Psoas muscle (tissue), 7 donors: ENCODE measurements at regions not wholly inside any gene's neighbourhood (a gene's known extent, or its start where the extent isn't known, plus 50 kb on each side); places are given as distances from the start of the nearest gene placed in this dataset.

Experiments
- ATAC-seq, 4 donors: fragments of 200-7000 bp; cut with Tn5 transposase; one replicate each; pipeline ENCODE4 v1.9.1; 2020; ENCODE audit warnings: moderate library complexity in 3 of 4, mild to moderate bottlenecking in 2 of 4
- DNase-seq, 2 donors: peaks; one replicate each; pipeline ENCODE4 v3.0.0-alpha.2; 2020
- H3K27ac ChIP-seq: fragments of 200-600 bp; one replicate; pipeline ENCODE4 v1.8.0; 2022
- H3K27me3 ChIP-seq, 3 donors: fragments of 200-600 bp in 1 of 3; one replicate each; pipeline versions ENCODE4 v1.6.1 to v1.8.0; 2013 to 2022; ENCODE audit warnings: low read length in 2 of 3, mild to moderate bottlenecking in 2 of 3, moderate library complexity in 1 of 3; ENCODE audit not compliant: insufficient read depth in 3 of 3
- H3K36me3 ChIP-seq, 2 donors: fragments of 200-600 bp in 1 of 2; one replicate each; pipeline versions ENCODE4 v1.6.1 to v1.8.0; 2013 to 2022; ENCODE audit warnings: low read depth in 1 of 2, mild to moderate bottlenecking in 1 of 2, moderate library complexity in 1 of 2; ENCODE audit not compliant: insufficient read depth in 1 of 2
- H3K4me1 ChIP-seq: fragments of 200-600 bp; one replicate; pipeline ENCODE4 v1.8.0; 2022
- H3K4me3 ChIP-seq: fragments of 200-600 bp; one replicate; pipeline ENCODE4 v1.8.0; 2022; ENCODE audit warnings: mild to moderate bottlenecking
- H3K9me3 ChIP-seq: fragments of 200-600 bp; one replicate; pipeline ENCODE4 v1.8.0; 2022
- WGBS, 3 donors: extraction: QIAGEN DNeasy Blood & Tissue Kit; methylation state at CpG; one replicate each; pipeline versions ENCODE4 v1.1.6 to v1.1.7; 2013; 5-methylcytosine and 5-hydroxymethylcytosine counted together
- intact Hi-C, 2 donors: fragments of 100-400 bp; cut with DNase I; formaldehyde crosslinking; loops; one replicate each; pipeline versions ENCODE4 v1.11.0 to v1.14.2; 2022
- TF ChIP-seq, protein P1 (sequence below): fragments of 200-600 bp; IDR thresholded peaks from one replicate; pipeline ENCODE4 v1.8.0; 2022; ENCODE audit warnings: antibody characterized with exemption
- donor health status: healthy with polysubstance abuse.
- donor health status: DM: no; HTN: no; CAD: no; lungs with moderate emphysema.
- donor health status: Bipolar disorder and iron deficiency.
- donor health status: healthy.
- donor health status: DM: yes; HTN: yes; CAD: no.
- donor health status: DM: no; HTN: no; CAD: no.
- donor health status: DM: yes; HTN: yes; CAD: no.

- TF ChIP-seq, protein P1, sequence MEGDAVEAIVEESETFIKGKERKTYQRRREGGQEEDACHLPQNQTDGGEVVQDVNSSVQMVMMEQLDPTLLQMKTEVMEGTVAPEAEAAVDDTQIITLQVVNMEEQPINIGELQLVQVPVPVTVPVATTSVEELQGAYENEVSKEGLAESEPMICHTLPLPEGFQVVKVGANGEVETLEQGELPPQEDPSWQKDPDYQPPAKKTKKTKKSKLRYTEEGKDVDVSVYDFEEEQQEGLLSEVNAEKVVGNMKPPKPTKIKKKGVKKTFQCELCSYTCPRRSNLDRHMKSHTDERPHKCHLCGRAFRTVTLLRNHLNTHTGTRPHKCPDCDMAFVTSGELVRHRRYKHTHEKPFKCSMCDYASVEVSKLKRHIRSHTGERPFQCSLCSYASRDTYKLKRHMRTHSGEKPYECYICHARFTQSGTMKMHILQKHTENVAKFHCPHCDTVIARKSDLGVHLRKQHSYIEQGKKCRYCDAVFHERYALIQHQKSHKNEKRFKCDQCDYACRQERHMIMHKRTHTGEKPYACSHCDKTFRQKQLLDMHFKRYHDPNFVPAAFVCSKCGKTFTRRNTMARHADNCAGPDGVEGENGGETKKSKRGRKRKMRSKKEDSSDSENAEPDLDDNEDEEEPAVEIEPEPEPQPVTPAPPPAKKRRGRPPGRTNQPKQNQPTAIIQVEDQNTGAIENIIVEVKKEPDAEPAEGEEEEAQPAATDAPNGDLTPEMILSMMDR = no peak
Observed at GRCh38 chr1:199789141-199789540, 238.4 kb upstream of the NR5A2 start.

GRCh38 chr1:199791495-199791894, 236.0 kb upstream of the NR5A2 start:
- intact Hi-C loops = no loop called here
- Histone ChIP-seq H3K36me3 (no peaks in the 10 kb centered on the region), H3K9me3 (no peaks in the 10 kb centered on the region), H3K4me3 (no peak overlapping the region), H3K4me1 (no peaks in the 10 kb centered on the region), H3K27me3 (no peaks in the 10 kb centered on the region), H3K27ac (no peak overlapping the region)
- TF ChIP-seq, protein P1 = no peak
- WGBS, 3 donors = 69 to 78% (median 71%) methylated on average over 3 of the region's 3 CpGs
- DNase-seq = no peak
- ATAC-seq = no peak

More at GRCh38 chr1:199789141-199789540, 238.4 kb upstream of the NR5A2 start:
- intact Hi-C loops = no loop called here
- no peaks in the 10 kb centered on the region for H3K4me1 ChIP-seq
- H3K36me3 ChIP-seq = no peaks in the 10 kb centered on the region
- ATAC-seq (no peak), DNase-seq (no peak)
- WGBS, 3 donors = 84 to 85% (median 84%) methylated on average over 1 of the region's 1 CpG
- no peak overlapping the region for H3K27ac ChIP-seq
- H3K9me3 ChIP-seq = no peaks in the 10 kb centered on the region
- no peaks in the 10 kb centered on the region for H3K27me3 ChIP-seq
- no peak overlapping the region for H3K4me3 ChIP-seq

DNA sequence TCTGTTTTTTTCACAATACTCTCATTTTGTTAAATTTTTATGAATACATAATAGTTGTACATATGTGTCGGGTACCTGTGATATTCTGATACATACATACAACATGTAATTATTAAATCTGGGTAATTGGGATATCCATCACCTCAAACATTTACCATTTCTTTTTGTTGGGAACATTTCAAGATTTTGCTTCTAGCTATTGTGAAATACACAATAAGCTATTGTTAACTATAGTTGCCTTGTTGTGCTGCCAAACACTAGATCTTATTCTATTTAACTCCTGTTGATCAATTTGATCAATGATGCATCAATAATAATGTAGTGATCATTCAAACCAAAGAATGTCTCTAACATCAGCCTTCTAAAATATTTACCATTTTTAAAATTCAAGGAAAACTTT, 234.6 kb upstream of the NR5A2 start:
- no peaks in the 10 kb centered on the region for H3K27me3 ChIP-seq
- H3K4me3 ChIP-seq = no peak overlapping the region
- H3K36me3 ChIP-seq = no peaks in the 10 kb centered on the region
- 90 to 97% (median 93%) methylated on average over 1 of the region's 1 CpG for WGBS, 3 donors
- intact Hi-C loops = no loop called here
- DNase-seq (no peak), ATAC-seq (no peak)
- H3K27ac ChIP-seq = no peak overlapping the region
- H3K9me3 ChIP-seq = no peaks in the 10 kb centered on the region
- TF ChIP-seq, protein P1 = no peak
- no peaks in the 10 kb centered on the region for H3K4me1 ChIP-seq

- no peak for DNase-seq
- TF ChIP-seq, protein P1 = no peak
- intact Hi-C loops = no loop called here
- H3K36me3 ChIP-seq = no peaks in the 10 kb centered on the region
- 82 to 85% (median 83%) methylated on average over 9 of the region's 9 CpGs for WGBS, 3 donors
- no peak overlapping the region for H3K27ac ChIP-seq
- H3K4me1 ChIP-seq = no peaks in the 10 kb centered on the region
- ATAC-seq = no peak
- H3K4me3 ChIP-seq = no peak overlapping the region
- H3K27me3 ChIP-seq = no peaks in the 10 kb centered on the region
- H3K9me3 ChIP-seq = no peaks in the 10 kb centered on the region
Observed at GRCh38 chr1:199794105-199794863, 233.2 kb upstream of the NR5A2 start.

DNA sequence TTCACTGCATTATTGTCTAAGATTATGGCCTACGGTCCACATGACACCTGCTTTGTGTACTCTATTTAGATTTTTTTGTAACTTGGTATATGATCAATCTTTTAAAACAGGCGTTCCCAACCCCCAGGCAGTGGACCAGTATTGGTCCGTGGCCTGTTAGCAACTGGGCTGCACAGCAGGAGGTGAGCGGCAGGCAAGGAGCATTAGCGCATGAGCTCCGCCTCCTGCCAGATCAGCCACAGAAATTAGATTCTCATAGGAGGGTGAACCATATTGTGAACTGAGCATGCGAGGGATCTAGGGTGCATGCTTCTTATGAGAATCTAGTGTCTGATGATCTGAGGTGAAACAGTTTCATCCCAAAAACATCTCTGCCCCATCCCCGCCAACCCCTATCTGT, 228.4 kb upstream of the NR5A2 start:
- WGBS, 3 donors = 83 to 90% (median 88%) methylated on average over 8 of the region's 8 CpGs

More for the DNA sequence above, 228.4 kb upstream of the NR5A2 start:
- intact Hi-C loops = no loop called here
- no peak for ATAC-seq
- Histone ChIP-seq H3K9me3 (no peaks in the 10 kb centered on the region), H3K36me3 (no peaks in the 10 kb centered on the region), H3K27ac (no peak overlapping the region), H3K27me3 (no peaks in the 10 kb centered on the region), H3K4me1 (no peaks in the 10 kb centered on the region), H3K4me3 (no peak overlapping the region)
- no peak for DNase-seq
- TF ChIP-seq, protein P1 = no peak
